GM23338 (cell line): ENCODE measurements at regions not wholly inside any gene's neighbourhood (a gene's known extent, or its start where the extent isn't known, plus 50 kb on each side); places are given as distances from the start of the nearest gene placed in this dataset.

ENCODE experiments used
- CREB1 ChIP-seq: fragments of 250-450 bp; sonication (Bioruptor Pico); IDR thresholded peaks from 2 replicates; pipeline ENCODE4 v1.5.0; 2020; ENCODE audit warnings: low read depth, mild to moderate bottlenecking, moderate library complexity
- EZH2 ChIP-seq: fragments of 200-600 bp; sonication (generic); IDR thresholded peaks from one replicate; pipeline ENCODE4 v1.8.0; 2017; ENCODE audit warnings: antibody characterized with exemption, mild to moderate bottlenecking, low read depth; ENCODE audit not compliant: unreplicated experiment
- EZH2phosphoT487 ChIP-seq: fragments of 200-600 bp; sonication (generic); IDR thresholded peaks from one replicate; pipeline ENCODE4 v1.8.1; 2018; ENCODE audit warnings: antibody characterized with exemption; ENCODE audit not compliant: unreplicated experiment
- JUNB ChIP-seq: IDR thresholded peaks from one replicate; pipeline ENCODE4 v1.6.1; 2016; ENCODE audit warnings: antibody characterized with exemption; ENCODE audit not compliant: unreplicated experiment
- NANOG ChIP-seq: IDR thresholded peaks from 2 replicates; pipeline ENCODE4 v1.6.1; 2016; ENCODE audit warnings: antibody characterized with exemption, borderline replicate concordance
- POLR2AphosphoS5 ChIP-seq: IDR thresholded peaks from 2 replicates; pipeline ENCODE4 v1.6.1; 2016; ENCODE audit warnings: antibody characterized with exemption, low read depth
- STAT1 ChIP-seq: IDR thresholded peaks from one replicate; pipeline ENCODE4 v1.6.1; 2016; ENCODE audit warnings: antibody characterized with exemption; ENCODE audit not compliant: unreplicated experiment
- ZNF114 ChIP-seq: fragments of 250-450 bp; sonication (Bioruptor Pico); IDR thresholded peaks from 2 replicates; pipeline ENCODE4 v1.5.0; 2020; ENCODE audit warnings: mild to moderate bottlenecking, moderate library complexity
- ZNF331 ChIP-seq: fragments of 250-450 bp; sonication (Bioruptor Pico); IDR thresholded peaks from 2 replicates; pipeline ENCODE4 v1.5.0; 2020; ENCODE audit warnings: low read depth, mild to moderate bottlenecking, moderate library complexity
- TF ChIP-seq, protein P1 (sequence below), 2 experiments: fragments of 200-600 bp in 1 of 2; sonication (generic) in 1 of 2; conservative IDR thresholded peaks; 2 replicates each; pipeline versions ENCODE4 v1.5.1 to v1.6.1; 2016 to 2017; ENCODE audit warnings: antibody characterized with exemption in 2 of 2, low read depth in 2 of 2, mild to moderate bottlenecking in 2 of 2, moderate library complexity in 1 of 2
- TF ChIP-seq, protein P2 (sequence below): IDR thresholded peaks from one replicate; pipeline ENCODE4 v1.6.1; 2018; ENCODE audit warnings: antibody characterized with exemption; ENCODE audit not compliant: unreplicated experiment
- TF ChIP-seq, protein P3 (sequence below): IDR thresholded peaks from 2 replicates; pipeline ENCODE4 v1.6.1; 2016; ENCODE audit warnings: antibody characterized with exemption

DNA sequence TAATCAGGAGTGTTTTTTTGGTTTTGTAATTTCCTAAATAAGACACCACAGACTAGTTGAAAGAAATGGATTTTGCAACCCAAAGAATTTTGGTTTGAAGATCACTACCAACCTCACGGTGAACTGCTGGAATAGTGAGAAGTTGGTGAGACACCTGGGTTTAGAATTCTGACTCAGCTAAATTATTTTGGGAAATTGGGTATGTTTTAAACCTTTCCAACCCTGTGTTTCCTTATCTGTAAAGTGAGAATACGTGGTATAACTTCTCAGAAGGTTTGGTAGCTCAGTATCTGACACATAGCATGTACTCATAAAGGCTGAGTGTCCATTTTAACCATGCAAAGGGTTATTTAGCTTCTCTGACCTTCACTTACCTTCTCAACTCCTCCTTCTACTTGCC lies 261.9 kb downstream of the FOXA2 start:
- TF ChIP-seq, protein P1, sequence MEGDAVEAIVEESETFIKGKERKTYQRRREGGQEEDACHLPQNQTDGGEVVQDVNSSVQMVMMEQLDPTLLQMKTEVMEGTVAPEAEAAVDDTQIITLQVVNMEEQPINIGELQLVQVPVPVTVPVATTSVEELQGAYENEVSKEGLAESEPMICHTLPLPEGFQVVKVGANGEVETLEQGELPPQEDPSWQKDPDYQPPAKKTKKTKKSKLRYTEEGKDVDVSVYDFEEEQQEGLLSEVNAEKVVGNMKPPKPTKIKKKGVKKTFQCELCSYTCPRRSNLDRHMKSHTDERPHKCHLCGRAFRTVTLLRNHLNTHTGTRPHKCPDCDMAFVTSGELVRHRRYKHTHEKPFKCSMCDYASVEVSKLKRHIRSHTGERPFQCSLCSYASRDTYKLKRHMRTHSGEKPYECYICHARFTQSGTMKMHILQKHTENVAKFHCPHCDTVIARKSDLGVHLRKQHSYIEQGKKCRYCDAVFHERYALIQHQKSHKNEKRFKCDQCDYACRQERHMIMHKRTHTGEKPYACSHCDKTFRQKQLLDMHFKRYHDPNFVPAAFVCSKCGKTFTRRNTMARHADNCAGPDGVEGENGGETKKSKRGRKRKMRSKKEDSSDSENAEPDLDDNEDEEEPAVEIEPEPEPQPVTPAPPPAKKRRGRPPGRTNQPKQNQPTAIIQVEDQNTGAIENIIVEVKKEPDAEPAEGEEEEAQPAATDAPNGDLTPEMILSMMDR (conservative IDR thresholded peaks at IDR 0.05; ENCODE audit: low read depth in 2 of 2): no peak
- TF ChIP-seq EZH2phosphoT487 (no peak), JUNB (no peak), ZNF331 (CRISPR knock-in tag) (no peak), POLR2AphosphoS5 (no peak), EZH2 (no peak), STAT1 (no peak), ZNF114 (CRISPR knock-in tag) (no peak), NANOG (no peak), CREB1 (CRISPR knock-in tag) (no peak)
- TF ChIP-seq, protein P2, sequence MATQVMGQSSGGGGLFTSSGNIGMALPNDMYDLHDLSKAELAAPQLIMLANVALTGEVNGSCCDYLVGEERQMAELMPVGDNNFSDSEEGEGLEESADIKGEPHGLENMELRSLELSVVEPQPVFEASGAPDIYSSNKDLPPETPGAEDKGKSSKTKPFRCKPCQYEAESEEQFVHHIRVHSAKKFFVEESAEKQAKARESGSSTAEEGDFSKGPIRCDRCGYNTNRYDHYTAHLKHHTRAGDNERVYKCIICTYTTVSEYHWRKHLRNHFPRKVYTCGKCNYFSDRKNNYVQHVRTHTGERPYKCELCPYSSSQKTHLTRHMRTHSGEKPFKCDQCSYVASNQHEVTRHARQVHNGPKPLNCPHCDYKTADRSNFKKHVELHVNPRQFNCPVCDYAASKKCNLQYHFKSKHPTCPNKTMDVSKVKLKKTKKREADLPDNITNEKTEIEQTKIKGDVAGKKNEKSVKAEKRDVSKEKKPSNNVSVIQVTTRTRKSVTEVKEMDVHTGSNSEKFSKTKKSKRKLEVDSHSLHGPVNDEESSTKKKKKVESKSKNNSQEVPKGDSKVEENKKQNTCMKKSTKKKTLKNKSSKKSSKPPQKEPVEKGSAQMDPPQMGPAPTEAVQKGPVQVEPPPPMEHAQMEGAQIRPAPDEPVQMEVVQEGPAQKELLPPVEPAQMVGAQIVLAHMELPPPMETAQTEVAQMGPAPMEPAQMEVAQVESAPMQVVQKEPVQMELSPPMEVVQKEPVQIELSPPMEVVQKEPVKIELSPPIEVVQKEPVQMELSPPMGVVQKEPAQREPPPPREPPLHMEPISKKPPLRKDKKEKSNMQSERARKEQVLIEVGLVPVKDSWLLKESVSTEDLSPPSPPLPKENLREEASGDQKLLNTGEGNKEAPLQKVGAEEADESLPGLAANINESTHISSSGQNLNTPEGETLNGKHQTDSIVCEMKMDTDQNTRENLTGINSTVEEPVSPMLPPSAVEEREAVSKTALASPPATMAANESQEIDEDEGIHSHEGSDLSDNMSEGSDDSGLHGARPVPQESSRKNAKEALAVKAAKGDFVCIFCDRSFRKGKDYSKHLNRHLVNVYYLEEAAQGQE: no peak
- TF ChIP-seq, protein P3, sequence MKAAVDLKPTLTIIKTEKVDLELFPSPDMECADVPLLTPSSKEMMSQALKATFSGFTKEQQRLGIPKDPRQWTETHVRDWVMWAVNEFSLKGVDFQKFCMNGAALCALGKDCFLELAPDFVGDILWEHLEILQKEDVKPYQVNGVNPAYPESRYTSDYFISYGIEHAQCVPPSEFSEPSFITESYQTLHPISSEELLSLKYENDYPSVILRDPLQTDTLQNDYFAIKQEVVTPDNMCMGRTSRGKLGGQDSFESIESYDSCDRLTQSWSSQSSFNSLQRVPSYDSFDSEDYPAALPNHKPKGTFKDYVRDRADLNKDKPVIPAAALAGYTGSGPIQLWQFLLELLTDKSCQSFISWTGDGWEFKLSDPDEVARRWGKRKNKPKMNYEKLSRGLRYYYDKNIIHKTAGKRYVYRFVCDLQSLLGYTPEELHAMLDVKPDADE: no peak
